HG02588 (cell line): ENCODE measurements at regions not wholly inside any gene's neighbourhood (a gene's known extent, or its start where the extent isn't known, plus 50 kb on each side); places are given as distances from the start of the nearest gene placed in this dataset.
"Not testable (repeated sequence)": the region's sequence is repeated elsewhere in the genome, so short reads cannot be mapped to it uniquely, and the experiment has no call there.

ENCODE experiments used
- ATAC-seq: cut with Tn5 transposase; IDR thresholded peaks from one replicate; pipeline ENCODE4 v1.9.1; 2021; ENCODE audit warnings: mild to moderate bottlenecking, moderate library complexity; ENCODE audit not compliant: unreplicated experiment

- ATAC-seq = no peak
These were observed 92.3 kb upstream of the CD44 start for GRCh38 chr11:35046681-35047080.

DNA sequence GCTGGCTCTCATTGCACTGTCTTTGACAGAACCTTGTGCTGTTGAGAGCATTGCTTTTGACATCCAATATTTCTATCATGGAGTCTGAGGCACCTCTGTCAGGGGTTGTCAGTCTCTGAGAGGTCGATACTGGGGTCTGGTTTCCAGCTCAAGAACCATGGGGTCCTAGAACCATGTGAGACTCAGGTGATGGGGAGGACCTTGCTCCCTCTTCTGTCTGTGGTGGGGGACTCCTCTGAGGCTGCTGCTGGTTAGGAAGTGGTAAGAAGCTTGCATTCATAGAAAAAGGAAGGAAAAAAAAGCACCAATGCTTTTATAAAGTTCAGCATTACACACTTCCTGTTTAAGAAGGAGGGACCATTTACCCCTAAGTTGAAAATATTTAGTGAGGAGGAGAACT lies 91.8 kb upstream of the CD44 start:
- ATAC-seq = no peak

DNA sequence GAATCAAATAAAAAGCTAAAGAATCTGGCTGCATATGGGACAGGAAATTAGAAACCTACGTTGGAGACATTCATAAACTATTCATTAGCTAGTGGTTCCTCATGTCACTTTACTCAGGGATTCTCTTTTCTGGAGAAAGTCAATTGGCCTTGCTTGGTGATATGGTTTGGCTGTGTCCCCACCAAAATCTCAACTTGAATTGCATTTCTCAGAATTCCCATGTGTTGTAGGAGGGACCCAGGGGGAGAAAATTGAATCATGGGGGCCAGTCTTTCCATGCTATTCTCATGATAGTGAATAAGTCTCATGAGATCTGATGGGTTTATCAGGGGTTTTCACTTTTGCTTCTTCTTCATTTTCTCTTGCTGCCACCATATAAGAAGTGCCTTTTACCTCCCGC lies 91.2 kb upstream of the CD44 start:
- ATAC-seq = no peak

DNA sequence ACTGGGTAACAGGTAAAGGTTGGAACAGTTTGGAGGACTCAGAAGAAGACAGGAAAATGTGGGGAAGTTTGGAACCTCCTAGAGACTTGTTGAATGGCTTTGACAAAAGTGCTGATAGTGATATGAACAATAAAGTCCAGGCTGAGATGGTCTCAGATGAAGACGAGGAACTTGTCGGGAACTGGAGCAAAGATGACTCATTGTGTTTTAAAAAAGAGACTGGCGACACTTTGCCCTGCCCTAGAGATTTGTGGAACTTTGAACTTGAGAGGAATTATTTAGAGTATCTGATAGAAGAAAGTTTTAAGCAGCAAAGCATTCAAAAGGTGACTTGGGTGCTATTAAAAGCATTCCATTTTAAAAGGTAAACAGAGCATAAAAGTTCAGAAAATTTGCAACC lies 90.6 kb upstream of the CD44 start:
- ATAC-seq = not testable (repeated sequence)

DNA sequence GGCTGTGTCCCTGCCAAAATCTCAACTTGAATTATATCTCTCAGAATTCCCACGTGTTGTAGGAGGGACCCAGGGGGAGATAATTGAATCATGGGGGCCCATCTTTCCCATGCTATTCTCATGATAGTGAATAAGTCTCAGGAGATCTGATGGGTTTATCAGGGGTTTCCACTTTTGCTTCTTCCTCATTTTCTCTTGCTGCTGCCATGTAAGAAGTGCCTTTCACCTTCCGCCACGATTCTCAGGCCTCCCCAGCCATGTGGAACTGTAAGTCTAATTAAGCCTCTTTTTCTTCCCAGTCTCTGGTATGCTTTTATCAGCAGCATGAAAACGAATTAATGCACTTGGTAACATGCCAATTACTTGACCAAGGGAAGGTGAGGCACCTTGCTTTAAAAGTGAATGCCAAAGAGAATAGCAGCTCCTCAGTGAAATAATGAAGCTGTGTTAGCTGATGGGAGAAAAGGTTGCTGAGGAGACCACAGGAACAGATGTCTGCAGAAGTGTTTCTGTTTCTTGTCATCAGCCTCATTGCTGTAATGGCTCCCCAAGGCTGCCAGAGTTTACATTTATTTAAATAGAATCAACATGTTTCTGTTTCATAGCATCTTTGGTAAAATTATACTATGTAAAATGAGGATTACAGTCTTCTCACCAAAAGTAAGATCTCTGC lies 89.0 kb upstream of the CD44 start:
- peak; percentile 64 for ATAC-seq

GRCh38 chr11:35050541-35050995 lies 88.4 kb upstream of the CD44 start:
- ATAC-seq = peak; percentile 20

- no peak for ATAC-seq
These were observed 82.4 kb upstream of the CD44 start for GRCh38 chr11:35056391-35057093.

DNA sequence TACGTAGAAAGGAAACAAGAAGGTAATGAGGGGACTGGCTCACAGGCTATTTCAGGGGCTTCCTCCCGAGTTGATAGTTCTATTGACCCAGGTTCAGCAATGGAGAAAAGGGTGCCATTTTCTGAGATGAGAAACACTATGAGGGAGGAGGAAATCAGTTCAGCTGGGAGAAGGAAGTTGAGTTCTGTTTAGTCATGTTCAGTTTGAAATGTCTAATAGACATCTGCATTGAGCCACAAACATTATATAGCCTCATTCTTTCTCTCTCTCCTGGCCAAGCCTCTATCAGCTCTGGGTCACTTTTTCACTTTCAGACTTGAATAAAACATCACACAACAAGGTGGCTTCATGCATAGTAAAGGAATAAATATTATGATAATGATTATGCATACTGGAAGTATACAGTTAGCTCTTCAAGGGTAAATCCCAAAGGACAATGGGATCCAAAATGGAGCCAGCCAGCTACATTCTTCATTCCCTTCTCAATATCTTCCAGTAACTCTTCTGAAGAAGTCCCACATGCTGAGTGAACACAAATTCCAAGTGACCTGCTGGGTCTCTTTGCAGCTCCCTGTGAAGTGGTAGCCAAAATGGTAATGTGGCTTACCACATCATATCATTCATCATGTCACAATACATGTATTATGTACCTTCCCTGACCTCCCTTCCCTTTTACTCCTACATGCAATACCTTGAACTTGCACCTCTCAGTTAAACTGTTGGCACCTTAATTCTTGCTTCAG lies 80.9 kb upstream of the CD44 start:
- ATAC-seq = no peak

DNA sequence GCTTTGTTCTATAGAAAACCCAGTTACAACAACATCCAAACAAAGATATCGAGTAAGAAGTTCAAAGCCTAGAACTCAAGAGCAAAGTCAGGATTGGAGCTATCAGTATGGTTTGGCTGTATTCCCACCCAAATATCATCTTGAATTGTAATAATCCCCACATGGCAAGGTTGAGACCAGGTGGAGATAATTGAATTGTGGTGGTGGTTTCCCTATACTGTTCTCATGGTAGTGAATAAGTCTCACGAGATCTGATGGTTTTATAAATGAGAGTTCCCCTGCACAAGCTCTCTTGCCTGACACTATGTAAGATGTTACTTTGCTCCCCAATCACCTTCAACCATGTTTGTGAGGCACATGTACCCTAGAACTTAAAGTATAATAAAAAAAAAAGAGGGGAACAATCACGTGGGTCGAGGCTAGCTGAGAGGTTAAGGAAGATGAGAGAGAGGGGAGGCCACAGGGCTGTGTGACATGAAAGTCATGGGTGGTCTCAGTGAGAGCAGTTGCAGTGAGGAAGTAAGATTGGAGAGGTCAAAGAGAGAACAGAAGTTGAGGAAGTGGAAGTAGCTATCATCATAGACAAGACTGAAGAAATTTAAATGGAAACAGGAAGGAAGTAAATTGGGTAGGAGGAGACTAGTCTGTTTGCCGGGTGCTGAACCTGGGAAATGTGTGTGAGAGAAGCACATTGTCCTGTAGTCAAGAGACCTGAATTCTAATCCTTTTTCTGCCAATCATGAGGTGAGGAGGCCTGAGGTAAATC lies 80.1 kb upstream of the CD44 start:
- no peak for ATAC-seq

GRCh38 chr11:35061516-35062440 lies 77.2 kb upstream of the CD44 start:
- ATAC-seq = no peak

GRCh38 chr11:35063488-35063931 lies 75.5 kb upstream of the CD44 start:
- ATAC-seq = no peak

DNA sequence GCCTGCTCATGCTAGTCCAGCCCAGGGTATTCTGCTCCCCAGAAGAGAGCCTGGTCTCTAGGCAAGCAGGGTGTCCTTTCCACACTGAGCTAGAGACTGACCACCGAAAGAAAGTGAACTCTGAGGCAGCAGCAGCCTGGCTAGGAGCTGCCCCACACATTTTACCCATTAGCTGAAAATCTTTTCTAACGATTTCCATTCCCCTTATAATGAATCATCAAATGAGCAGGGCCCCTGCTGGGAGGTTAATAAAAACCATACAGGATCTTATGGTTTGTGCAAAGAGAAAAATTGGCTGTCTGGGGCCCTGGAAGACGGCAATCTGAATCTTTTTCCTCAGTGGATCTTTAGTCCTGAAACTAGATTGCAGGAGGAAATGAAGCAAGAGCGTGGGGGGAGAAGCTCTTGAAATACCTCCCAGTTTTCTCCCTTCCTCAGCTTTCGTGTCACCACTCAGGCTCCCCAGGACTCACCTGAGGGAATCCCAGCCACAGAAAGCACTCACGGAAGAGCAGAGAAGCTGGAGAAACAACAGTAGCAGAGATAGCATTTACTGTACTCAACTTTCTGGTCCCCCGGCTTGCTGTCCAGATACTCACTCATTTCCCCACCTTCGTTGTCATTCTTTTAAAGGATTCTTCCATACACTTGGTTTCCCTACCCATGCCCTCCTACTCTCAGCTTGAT lies 74.7 kb upstream of the CD44 start:
- ATAC-seq = no peak

DNA sequence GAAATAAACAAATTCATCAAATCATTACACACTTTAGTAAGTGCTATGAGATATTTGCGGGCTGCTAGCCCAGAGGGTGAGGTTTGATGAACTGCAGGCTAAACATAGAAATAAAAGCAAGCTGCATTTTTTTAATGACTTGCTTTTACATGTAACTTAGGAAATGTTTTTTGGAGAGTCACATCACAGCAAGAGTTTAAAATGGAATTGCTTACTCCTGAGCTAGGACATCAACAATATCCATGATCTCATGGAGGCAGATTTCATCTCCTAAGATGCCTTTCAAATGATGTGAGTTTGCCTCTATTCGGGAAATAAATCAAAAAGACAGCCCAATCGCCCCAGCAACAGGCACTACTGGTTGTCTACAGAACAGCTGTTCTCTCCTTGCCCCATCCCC lies 73.4 kb upstream of the CD44 start:
- ATAC-seq = no peak

GRCh38 chr11:35066030-35066429 lies 72.9 kb upstream of the CD44 start:
- no peak for ATAC-seq

GRCh38 chr11:35066783-35067423 lies 72.1 kb upstream of the CD44 start:
- peak; percentile 90 for ATAC-seq

DNA sequence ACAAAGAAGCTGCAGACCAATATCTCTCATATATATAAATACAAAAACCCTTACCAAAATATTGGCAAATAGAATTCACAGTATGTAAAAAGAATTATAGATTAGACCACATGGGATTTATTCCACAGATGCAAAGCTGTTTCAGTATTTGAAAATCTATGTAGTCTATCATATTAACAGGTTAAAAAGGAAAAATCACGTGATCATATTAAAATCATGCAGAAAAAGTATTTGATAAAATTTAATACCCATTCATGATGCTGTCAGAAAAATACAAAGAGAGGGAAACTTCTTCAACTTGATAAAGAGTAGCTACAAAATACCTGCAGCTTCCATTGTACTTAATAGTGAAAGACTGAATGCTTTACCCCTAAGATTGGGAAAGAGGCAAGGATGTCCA lies 67.2 kb upstream of the CD44 start:
- no peak for ATAC-seq

DNA sequence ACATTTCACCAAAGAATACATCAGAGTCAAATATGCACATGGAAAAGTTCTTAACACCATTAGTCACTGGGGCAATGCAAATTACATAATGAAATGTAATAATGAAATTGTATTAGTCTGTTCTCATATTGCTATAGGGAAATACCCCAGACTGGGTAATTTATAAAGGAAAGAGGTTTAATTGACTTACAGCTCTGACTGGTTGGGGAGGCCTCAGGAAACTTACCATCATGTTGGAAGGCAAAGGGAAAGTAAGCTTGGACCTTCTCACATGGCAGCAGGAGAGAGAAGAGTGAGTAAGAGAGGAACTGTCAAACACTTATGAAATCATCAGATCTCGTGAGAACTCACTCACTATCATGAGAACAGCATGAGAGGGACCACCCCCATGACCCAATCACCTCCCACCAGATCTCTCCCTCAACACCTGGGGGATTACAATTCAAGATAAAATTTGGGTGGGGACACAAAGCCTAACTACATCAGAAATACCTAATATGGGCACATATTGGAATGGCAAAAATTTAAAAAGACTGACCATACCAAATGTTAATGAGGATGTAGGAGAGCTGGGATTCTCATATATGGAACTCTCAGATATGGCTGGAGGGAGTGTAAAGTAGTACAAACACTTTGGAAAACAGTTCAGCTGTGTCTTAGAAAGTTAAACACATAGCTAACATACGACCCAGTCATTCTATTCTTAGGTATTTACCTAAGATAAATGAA lies 65.1 kb upstream of the CD44 start:
- ATAC-seq = no peak
